Right renal cortex interstitium (tissue), 3 donors: ENCODE measurements at regions not wholly inside any gene's neighbourhood (a gene's known extent, or its start where the extent isn't known, plus 50 kb on each side); places are given as distances from the start of the nearest gene placed in this dataset.
A peak's percentile ranks its signal among the peaks of the same experiment; 100 is the strongest.

Source experiments
- DNase-seq, 3 donors: peaks; one replicate each; pipeline ENCODE4 v3.0.0-alpha.2; 2013; ENCODE audit warnings: low read depth in 3 of 3, low spot score in 2 of 3

DNA sequence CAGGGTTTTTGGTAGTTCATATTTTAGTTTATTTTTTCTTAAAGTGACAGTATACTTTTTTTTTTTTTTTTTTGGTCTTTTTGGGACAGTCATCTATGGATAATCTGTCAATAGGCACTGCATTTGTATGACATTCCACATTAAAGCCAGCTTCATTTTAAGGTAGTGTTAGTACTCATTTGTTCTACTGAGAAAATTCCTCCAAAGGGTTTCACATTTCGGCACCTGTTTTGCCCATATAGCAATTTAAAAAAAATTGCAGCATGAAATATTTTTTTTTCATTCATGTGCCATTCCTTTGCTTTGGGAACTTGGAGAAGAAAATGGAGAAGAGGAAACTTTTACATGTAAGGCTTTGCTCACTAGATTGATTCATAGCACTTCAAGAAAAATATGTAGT, 276.3 kb upstream of the TCF4 start:
- DNase-seq: no peak

DNA sequence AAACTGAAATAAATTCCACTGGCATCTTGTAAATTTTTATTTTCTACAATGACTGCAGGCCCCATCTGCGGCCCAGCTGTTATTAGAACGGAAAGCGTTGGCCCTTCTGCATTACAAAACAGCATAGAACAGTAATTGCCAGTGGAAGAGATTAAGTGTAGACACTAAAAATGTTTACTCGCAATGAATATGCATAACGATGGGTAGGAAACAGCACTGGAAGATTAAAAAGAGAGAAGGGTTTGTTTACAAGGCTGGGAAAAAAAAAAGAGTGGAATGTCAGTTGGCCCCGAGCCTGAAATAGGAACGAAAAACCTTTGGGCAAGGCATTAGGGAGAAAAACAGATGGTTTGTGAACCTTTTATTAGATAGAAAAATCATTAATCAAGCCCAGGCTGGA, 275.9 kb upstream of the TCF4 start:
- DNase-seq: peak in 2 of 3 donors; percentile 21 to 33

DNA sequence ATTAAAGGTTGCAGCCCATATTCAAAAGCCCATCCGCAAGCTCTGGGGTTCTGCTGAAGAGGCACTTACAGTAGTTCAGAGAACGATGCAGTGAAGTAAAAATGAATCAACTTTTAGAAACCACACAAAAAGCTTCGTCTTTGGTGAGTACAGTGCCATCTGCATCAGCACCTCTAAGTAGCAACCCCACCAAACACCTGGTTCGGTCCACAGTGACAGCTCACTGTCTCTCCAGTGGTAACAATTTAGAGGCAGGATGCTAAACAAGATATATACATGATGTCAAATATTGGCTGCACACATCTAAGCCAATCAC, 275.4 kb upstream of the TCF4 start:
- no peak for DNase-seq

GRCh38 chr18:55862693-55863390, 274.9 kb upstream of the TCF4 start:
- no peak for DNase-seq

- no peak for DNase-seq
Measured at GRCh38 chr18:55861266-55861665, 273.3 kb upstream of the TCF4 start.

DNA sequence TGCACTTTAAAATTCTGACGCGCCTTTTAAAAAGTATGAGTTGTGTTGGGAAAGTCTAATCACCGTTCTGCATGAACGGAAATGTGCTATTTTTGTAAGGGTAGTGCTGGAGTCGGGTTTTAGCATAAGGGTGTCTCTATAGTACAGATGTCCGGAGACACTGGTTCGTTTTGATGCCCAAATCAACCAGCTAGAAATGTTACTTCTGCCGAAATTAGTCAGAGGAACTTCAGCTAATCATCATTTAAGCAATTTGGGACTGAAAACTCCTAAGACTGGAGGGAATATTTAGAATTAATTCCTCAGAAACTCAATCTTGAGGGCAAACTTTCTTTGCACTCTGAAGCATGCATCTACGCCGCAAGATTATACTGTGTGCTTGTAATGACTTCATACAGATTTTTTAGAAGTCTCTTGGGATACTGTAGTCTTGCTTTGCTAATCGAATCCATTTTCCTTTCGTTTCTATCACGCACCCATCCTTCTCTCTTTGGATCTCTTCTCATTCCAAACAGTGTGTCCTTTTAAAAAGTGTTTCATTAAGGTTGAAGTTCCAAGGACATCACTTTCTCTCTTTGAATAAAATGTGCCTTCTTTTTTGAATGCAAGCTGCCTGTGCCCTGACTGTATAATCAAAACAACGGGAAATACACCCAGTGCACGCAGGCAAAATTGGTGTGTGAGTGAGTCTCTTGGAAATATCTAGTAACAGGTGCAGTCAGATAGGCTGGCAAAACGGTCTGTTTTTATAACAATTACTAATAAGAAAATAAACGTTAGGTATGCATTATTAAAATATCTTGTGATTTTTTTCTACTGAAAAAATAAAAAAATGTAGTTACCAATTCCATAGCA, 270.9 kb upstream of the TCF4 start:
- DNase-seq: no peak

DNA sequence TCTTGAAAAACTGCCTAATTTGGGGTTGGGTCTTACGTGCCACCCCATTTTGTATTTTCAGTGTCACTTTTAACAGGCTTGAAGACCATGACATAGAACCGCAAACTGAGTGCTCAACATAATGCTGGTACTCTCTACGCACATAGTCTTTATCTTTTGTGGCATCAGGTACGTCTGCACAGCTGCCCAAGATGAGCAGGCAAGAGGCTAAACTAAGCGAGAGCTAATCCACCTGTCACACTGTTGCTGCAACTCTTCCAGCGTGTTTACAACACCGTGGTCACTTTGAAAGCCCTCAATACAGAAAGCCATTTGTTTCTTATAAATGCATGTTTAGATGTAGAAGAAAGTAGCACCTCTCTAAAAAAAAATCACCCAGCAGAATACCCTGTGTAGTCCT, 270.0 kb upstream of the TCF4 start:
- no peak for DNase-seq

DNA sequence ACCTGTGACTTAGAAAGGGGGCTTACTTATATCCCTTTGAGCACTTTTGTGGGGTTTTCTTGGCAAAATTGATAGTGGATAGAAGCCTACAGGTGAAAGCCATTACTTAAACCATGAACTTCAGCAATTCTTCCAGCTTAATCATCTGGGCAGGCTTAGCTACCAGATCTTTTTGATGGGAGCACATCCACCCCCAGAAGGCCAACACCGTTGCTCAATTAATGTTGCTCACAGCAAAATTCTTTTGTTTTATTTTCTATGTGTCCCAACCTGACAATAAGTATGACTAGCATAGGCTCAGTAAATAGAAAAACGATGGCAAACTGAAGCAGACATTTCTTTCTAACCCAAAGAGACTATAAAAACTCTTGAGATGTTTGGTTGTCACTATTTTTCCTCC, 269.4 kb upstream of the TCF4 start:
- no peak for DNase-seq

DNA sequence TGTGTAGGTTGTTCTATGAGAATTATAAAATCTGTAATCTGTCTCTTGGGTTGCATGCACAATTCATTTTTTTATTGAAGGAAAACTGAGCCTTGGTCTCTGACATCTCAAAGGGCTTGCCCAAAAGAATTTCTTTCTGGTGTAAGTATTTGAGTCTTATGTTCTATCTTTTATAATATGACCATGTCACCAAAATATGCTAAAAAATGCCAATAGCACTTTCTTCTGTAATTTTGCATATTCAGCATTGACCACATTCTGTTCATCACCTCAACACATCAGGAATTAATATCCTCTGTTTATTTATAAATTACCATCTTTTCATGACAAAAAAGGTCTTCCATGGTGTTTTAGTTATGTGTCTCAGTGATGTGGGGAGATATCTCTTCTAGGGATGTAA, 268.7 kb upstream of the TCF4 start:
- DNase-seq: no peak

- no peak for DNase-seq
Measured at GRCh38 chr18:55856229-55856628, 268.2 kb upstream of the TCF4 start.

GRCh38 chr18:55853268-55853667, 265.3 kb upstream of the TCF4 start:
- DNase-seq: no peak

DNA sequence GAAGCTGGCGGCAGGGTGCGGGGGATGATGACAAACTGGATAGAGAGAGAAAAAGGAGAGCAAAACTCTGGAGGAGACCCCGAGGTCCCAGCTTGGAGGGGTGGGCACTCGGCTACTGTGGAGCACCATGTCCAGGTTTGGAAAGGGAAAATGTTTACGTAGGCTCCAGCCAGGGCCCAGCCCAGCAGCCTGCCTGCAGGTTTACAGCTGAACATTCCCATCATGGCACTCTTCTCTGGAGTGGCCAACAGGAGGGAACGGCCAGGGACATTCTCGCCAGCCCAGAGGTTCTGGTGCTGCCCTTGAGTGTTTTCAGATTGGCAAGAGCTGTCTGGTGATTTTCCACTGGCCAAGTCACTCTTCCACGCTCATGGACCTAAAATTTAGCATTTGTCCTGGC, 262.9 kb upstream of the TCF4 start:
- DNase-seq: no peak

DNA sequence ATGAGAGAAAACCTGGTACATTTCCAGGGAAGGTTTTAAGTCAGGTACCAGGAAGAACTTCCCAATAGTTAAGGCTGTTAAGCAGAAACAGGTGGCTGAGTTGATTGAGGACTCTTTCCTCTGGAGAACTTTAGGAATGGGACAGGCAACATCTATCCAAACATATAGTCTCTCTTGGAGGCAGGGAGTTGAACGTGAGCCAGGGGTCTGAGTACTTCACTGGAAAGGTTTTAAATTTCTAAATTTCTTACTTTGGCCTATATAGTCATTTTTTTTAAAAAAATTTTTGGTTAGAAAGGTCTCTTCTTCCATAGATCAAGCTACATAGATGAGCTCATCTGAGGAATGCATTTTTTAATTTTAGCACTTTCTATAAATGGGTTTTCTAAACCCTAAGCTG, 261.4 kb upstream of the TCF4 start:
- no peak for DNase-seq

- no peak for DNase-seq
Measured at GRCh38 chr18:55847960-55848359, 260.0 kb upstream of the TCF4 start.

DNA sequence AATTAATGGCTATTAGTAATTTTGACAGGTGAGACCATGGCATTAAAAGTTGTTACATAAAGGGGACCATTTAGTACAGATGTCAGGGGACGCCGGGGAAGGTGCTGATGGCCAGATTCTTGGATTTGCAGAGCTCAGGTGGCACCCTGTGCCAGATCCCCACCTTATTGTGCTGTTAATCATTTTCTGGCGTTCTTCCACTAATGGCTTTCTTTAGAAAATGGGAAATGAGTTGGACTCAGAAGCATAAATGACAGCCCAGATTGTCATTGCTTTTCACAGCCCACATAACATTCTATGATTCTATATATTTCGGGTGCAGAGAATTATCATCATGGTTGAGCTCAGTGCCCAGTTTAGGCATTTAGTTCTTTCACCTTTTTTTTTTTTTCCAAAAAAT, 257.2 kb upstream of the TCF4 start:
- no peak for DNase-seq

- no peak for DNase-seq
Measured at GRCh38 chr18:55844382-55844781, 256.4 kb upstream of the TCF4 start.

DNA sequence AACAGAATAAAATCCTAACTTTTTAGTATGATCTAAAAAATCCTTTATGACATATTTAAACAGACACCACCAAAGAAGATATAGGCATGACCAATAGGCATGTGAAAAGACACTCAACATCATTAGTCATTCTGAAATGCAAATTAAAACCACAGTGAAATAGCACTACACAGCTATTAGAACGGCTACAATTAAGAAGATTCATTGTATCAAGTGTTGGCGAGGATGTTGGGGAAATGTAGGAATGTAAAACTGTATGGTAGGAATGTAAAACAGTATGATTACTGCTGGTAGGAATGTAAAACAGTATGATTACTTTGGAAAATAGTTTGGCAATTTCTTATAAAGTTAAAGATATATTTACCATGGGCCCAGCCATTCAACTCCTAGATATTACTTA, 253.3 kb upstream of the TCF4 start:
- no peak for DNase-seq

DNA sequence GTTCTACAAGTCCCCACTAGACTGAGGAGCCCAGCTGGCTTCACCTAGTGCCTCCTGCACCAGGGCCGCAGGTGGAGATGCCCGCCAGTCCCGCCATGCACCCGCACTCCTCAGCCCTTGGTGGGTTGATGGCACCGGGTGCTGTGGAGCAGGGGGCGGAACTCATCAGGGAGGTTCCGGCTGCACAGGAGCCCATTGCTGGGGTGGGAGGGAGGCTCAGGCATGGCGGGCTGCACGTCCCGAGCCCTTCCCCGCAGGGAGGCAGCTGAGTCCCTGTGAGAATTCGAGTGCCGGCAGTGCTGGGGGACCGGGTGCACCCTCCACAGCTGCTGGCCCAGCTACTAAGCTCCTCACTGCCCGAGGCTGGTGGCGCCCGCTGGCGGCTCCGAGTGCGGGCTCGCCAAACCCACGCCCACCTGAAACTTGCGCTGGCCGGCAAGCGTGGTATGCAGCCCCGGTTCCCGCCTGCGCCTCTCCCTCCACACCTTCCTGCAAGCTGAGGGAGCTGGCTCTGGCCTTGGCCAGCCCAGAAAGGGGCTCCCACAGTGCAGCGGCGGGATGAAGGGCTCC, 252.7 kb upstream of the TCF4 start:
- DNase-seq: no peak

DNA sequence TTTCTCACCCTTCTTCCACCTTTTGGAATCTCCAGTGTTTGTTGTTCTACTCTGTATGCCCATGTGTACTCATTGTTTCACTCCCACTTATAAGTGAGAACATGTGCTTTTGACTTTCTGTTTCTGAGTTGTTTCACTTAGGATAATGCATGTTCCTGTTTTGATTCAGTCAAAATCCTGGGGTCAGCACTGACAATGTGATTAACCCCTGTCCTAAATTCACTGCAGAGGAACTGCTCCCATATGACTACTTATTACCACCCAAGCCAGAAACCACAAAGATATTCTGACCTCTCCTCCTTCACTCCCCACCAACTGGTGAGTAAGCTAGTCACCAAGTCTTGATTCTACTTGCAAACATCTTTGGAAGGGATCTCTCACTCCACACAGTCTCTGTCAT, 251.4 kb upstream of the TCF4 start:
- no peak for DNase-seq

DNA sequence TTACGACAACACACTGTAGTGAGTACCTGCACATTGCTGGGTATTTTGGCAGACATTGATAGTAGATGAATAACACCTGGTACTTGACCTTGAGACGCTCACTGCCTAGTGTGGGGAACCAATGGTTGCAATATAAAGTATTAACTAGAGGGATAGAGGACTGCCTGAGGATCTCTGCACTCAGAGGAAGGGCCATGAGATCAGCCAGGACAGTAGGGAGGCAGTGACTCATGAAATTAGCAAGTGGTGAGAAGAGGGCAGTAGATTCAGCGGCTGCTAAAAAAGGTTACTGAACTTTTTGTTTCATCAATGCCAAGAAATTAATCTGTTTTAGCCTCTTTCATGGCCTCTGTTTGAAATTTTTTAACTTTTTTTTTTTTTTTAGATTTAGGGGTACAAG, 250.8 kb upstream of the TCF4 start:
- DNase-seq: no peak

DNA sequence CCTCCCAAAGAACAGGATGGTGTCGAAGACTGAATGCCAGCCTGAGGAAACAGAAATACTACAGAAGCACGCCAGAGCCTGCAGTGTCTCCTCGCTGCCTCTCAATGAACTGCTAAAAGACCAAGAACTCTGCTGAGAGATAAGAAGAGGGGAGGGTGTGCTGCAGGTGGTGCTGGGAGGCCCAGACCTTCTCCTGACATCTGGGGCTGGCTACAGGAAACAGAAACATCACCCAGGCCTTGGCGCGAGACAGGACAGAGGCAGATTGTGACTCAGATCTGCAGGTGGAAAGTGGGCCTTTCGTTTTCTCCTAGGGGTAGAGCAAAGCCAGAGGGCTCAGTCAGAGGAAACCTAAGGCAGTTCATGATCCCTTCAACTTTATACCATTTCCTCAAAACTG, 250.3 kb upstream of the TCF4 start:
- no peak for DNase-seq

DNA sequence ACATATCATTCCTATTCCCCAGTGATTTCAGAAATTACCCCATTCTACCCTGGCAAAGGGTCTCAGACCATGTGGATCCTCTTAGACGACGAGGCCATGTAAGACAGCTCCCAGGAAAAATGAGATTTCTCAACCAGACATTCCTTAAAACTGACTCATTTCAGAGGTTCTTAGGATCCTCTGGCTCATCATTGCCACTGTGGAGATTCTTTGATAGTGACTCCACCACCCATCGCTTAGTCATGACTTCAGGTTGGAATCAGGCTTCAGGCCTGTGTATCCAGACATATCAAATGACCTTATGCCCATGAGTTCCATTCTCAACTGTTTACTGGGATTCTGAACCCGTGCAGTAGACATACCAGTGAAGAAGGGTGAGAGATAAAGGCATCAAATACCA, 245.6 kb upstream of the TCF4 start:
- DNase-seq: no peak
